GM23338 (cell line): ENCODE measurements at regions not wholly inside any gene's neighbourhood (a gene's known extent, or its start where the extent isn't known, plus 50 kb on each side); places are given as distances from the start of the nearest gene placed in this dataset.

Source experiments
- ATAC-seq: fragments of 200-7000 bp; cut with Tn5 transposase; 3 replicates; pipeline ENCODE4 v1.9.1; 2020
- DNase-seq: peaks from one replicate; pipeline ENCODE4 v3.0.0-alpha.2; 2015; ENCODE audit warnings: low spot score
- H2AFZ ChIP-seq: fragments of 200-600 bp; sonication (generic); 2 replicates; pipeline ENCODE4 v1.8.0; 2016; ENCODE audit warnings: antibody characterized with exemption, mild to moderate bottlenecking, moderate library complexity
- H3F3A ChIP-seq: fragments of 200-600 bp; sonication (generic); replicated peaks from 2 replicates; pipeline ENCODE4 v1.8.0; 2017; ENCODE audit warnings: antibody characterized with exemption, mixed run types, low read depth
- H3K27ac ChIP-seq: fragments of 200-600 bp; sonication (generic); 2 replicates; pipeline ENCODE4 v1.6.1; 2016; ENCODE audit warnings: low read depth
- H3K27me3 ChIP-seq: fragments of 200-600 bp; sonication (generic); 2 replicates; pipeline ENCODE4 v1.8.0; 2016; ENCODE audit warnings: mild to moderate bottlenecking, mixed run types, moderate library complexity; ENCODE audit not compliant: insufficient read depth
- H3K36me3 ChIP-seq: fragments of 200-600 bp; sonication (generic); 2 replicates; pipeline ENCODE4 v1.8.0; 2016; ENCODE audit warnings: mild to moderate bottlenecking; ENCODE audit not compliant: insufficient read depth
- H3K4me1 ChIP-seq: fragments of 200-600 bp; sonication (generic); 2 replicates; pipeline ENCODE4 v1.8.0; 2016; ENCODE audit warnings: mild to moderate bottlenecking, moderate library complexity; ENCODE audit not compliant: insufficient read depth
- H3K4me2 ChIP-seq: fragments of 200-600 bp; sonication (generic); 2 replicates; pipeline ENCODE4 v1.7.1; 2017; ENCODE audit warnings: mixed run types
- H3K4me3 ChIP-seq: fragments of 200-600 bp; sonication (generic); 2 replicates; pipeline ENCODE4 v1.6.1; 2016; ENCODE audit warnings: mixed run types
- H3K79me2 ChIP-seq: fragments of 200-600 bp; sonication (generic); replicated peaks from 2 replicates; pipeline ENCODE4 v1.8.0; 2017; ENCODE audit warnings: mild to moderate bottlenecking; ENCODE audit not compliant: insufficient read depth
- H3K9me2 ChIP-seq: fragments of 200-600 bp; sonication (generic); 2 replicates; pipeline ENCODE4 v1.8.0; 2017; ENCODE audit not compliant: insufficient read depth
- H4K20me1 ChIP-seq: fragments of 200-600 bp; sonication (generic); replicated peaks from 2 replicates; pipeline ENCODE4 v1.8.0; 2017; ENCODE audit warnings: mild to moderate bottlenecking; ENCODE audit not compliant: insufficient read depth
- H3K27ac Mint-ChIP-seq: 2 replicates; pipeline ENCODE4 v1.8.0; 2020; ENCODE audit warnings: inconsistent platforms, mild to moderate bottlenecking, moderate library complexity, mixed read lengths
- H3K27me3 Mint-ChIP-seq: 3 replicates; pipeline ENCODE4 v1.8.0; 2022; ENCODE audit warnings: low read depth, mild to moderate bottlenecking, moderate library complexity, mixed read lengths, inconsistent platforms; ENCODE audit not compliant: insufficient read depth, poor library complexity
- H3K36me3 Mint-ChIP-seq: 3 replicates; pipeline ENCODE4 v1.8.0; 2021; ENCODE audit warnings: low read depth, mild to moderate bottlenecking, inconsistent platforms, moderate library complexity, mixed read lengths
- H3K4me1 Mint-ChIP-seq: 3 replicates; pipeline ENCODE4 v1.8.0; 2020; ENCODE audit warnings: mild to moderate bottlenecking, inconsistent platforms, mixed read lengths
- H3K4me3 Mint-ChIP-seq: 3 replicates; pipeline ENCODE4 v1.8.0; 2021; ENCODE audit warnings: moderate library complexity, mild to moderate bottlenecking, inconsistent platforms, mixed read lengths
- H3K9me3 Mint-ChIP-seq: 3 replicates; pipeline ENCODE4 v1.8.0; 2020; ENCODE audit warnings: moderate library complexity, mild to moderate bottlenecking, inconsistent platforms, mixed read lengths
- CREB1 ChIP-seq: fragments of 250-450 bp; sonication (Bioruptor Pico); IDR thresholded peaks from 2 replicates; pipeline ENCODE4 v1.5.0; 2020; ENCODE audit warnings: low read depth, mild to moderate bottlenecking, moderate library complexity
- ETS1 ChIP-seq: IDR thresholded peaks from 2 replicates; pipeline ENCODE4 v1.6.1; 2016; ENCODE audit warnings: antibody characterized with exemption
- EZH2 ChIP-seq: fragments of 200-600 bp; sonication (generic); IDR thresholded peaks from one replicate; pipeline ENCODE4 v1.8.0; 2017; ENCODE audit warnings: antibody characterized with exemption, mild to moderate bottlenecking, low read depth; ENCODE audit not compliant: unreplicated experiment
- EZH2phosphoT487 ChIP-seq: fragments of 200-600 bp; sonication (generic); IDR thresholded peaks from one replicate; pipeline ENCODE4 v1.8.1; 2018; ENCODE audit warnings: antibody characterized with exemption; ENCODE audit not compliant: unreplicated experiment
- NANOG ChIP-seq: IDR thresholded peaks from 2 replicates; pipeline ENCODE4 v1.6.1; 2016; ENCODE audit warnings: antibody characterized with exemption, borderline replicate concordance
- POLR2AphosphoS5 ChIP-seq: IDR thresholded peaks from 2 replicates; pipeline ENCODE4 v1.6.1; 2016; ENCODE audit warnings: antibody characterized with exemption, low read depth
- REST ChIP-seq: IDR thresholded peaks from one replicate; pipeline ENCODE4 v1.6.1; 2018; ENCODE audit warnings: antibody characterized with exemption; ENCODE audit not compliant: unreplicated experiment
- STAT1 ChIP-seq: IDR thresholded peaks from one replicate; pipeline ENCODE4 v1.6.1; 2016; ENCODE audit warnings: antibody characterized with exemption; ENCODE audit not compliant: unreplicated experiment
- ZNF114 ChIP-seq: fragments of 250-450 bp; sonication (Bioruptor Pico); IDR thresholded peaks from 2 replicates; pipeline ENCODE4 v1.5.0; 2020; ENCODE audit warnings: mild to moderate bottlenecking, moderate library complexity
- ZNF462 ChIP-seq: fragments of 250-450 bp; sonication (Bioruptor Pico); IDR thresholded peaks from 2 replicates; pipeline ENCODE4 v1.5.0; 2020; ENCODE audit warnings: mild to moderate bottlenecking, moderate library complexity

DNA sequence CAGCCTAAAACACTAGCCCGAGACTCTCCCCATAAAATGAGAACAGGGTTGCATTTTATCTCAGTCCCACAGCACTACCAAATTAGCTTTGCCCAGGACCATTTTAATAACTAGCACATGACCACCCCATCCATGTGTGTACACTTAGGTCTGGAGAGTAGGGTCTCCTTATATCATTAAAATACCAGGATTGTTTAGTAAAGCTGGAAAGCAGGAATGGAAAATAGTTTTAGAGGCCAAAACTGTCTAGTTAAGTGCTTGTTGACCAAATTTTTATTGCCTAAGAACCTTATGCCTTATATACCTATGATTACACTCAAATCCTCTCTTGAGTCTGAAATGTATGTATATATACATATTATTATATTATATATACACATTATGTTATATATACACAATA is 608.4 kb downstream of the HDGFL1 start (continued):
- no peak for TF ChIP-seq REST
- TF ChIP-seq NANOG: no peak

- peak overlapping the region; percentile 97; the same call in 1 of the 2 replicates for H2AFZ ChIP-seq
- H3K27ac ChIP-seq: no peak overlapping the region
- H3K4me2 ChIP-seq: no peak overlapping the region
- TF ChIP-seq CREB1 (no peak), ZNF462 (CRISPR knock-in tag) (no peak), EZH2phosphoT487 (no peak), ZNF114 (CRISPR knock-in tag) (no peak), NANOG (no peak), POLR2AphosphoS5 (no peak), ETS1 (no peak), EZH2 (no peak), REST (no peak), STAT1 (no peak)
These were observed 610.6 kb downstream of the HDGFL1 start for GRCh38 chr6:23179994-23180393.

More at GRCh38 chr6:23179994-23180393, 610.6 kb downstream of the HDGFL1 start:
- Mint-ChIP-seq H3K4me1 (peaks cover 18% of the 10 kb centered on the region), H3K27me3 (no peaks in the 10 kb centered on the region), H3K4me3 (no peak overlapping the region), H3K36me3 (no peaks in the 10 kb centered on the region), H3K9me3 (no peaks in the 10 kb centered on the region), H3K27ac (no peak overlapping the region)
- H3K4me1 ChIP-seq: peaks cover 16% of the 10 kb centered on the region
- no peak overlapping the region for H3K4me3 ChIP-seq
- H3K36me3 ChIP-seq: no peaks in the 10 kb centered on the region
- H3K27me3 ChIP-seq: no peaks in the 10 kb centered on the region
- H3K9me2 ChIP-seq: 0 out of 2 replicates have a peak, but pooled peaks cover 6% of the 10 kb centered on the region
- H3K79me2 ChIP-seq: no peaks in the 10 kb centered on the region
- no peak for DNase-seq
- no peaks in the 10 kb centered on the region for H4K20me1 ChIP-seq
- H3F3A ChIP-seq: no peaks in the 10 kb centered on the region
- no peak for ATAC-seq
